Aorta (tissue), 5 donors: ENCODE measurements at regions not wholly inside any gene's neighbourhood (a gene's known extent, or its start where the extent isn't known, plus 50 kb on each side); places are given as distances from the start of the nearest gene placed in this dataset.
"Not testable (repeated sequence)": the region's sequence is repeated elsewhere in the genome, so short reads cannot be mapped to it uniquely, and the experiment has no call there.

ENCODE experiments used
- ATAC-seq: fragments of 200-7000 bp; cut with Tn5 transposase; one replicate; pipeline ENCODE4 v1.9.1; 2022; ENCODE audit warnings: moderate library complexity; ENCODE audit not compliant: low FRiP score
- DNase-seq, 2 donors: peaks; one replicate each; pipeline ENCODE4 v3.0.0-alpha.2; 2020
- H3K27ac ChIP-seq, 2 donors: one replicate each; pipeline ENCODE4 v1.5.1; 2013; ENCODE audit warnings: low read length in 2 of 2, mild to moderate bottlenecking in 2 of 2, moderate library complexity in 2 of 2, control low read depth in 1 of 2, inconsistent platforms in 1 of 2, low read depth in 1 of 2
- H3K27me3 ChIP-seq, 2 donors: one replicate each; pipeline ENCODE4 v1.6.1; 2013; ENCODE audit warnings: control low read depth in 1 of 2, low read length in 1 of 2, mild to moderate bottlenecking in 1 of 2, moderate library complexity in 1 of 2; ENCODE audit not compliant: insufficient read depth in 2 of 2, control insufficient read depth in 1 of 2
- H3K36me3 ChIP-seq, 2 donors: one replicate each; pipeline ENCODE4 v1.6.1; 2013; ENCODE audit warnings: control low read depth in 1 of 2, low read length in 1 of 2, mild to moderate bottlenecking in 1 of 2; ENCODE audit not compliant: insufficient read depth in 2 of 2, control insufficient read depth in 1 of 2
- H3K4me1 ChIP-seq, 2 donors: one replicate each; pipeline ENCODE4 v1.6.1; 2013; ENCODE audit warnings: low read length in 2 of 2, control low read depth in 1 of 2, mild to moderate bottlenecking in 1 of 2, moderate library complexity in 1 of 2; ENCODE audit not compliant: insufficient read depth in 2 of 2, control insufficient read depth in 1 of 2
- H3K4me3 ChIP-seq, 2 donors: one replicate each; pipeline ENCODE4 v1.5.1; 2013; ENCODE audit warnings: low read length in 2 of 2, control low read depth in 1 of 2, mild to moderate bottlenecking in 1 of 2
- H3K9me3 ChIP-seq: one replicate; pipeline ENCODE4 v1.6.1; 2013; ENCODE audit warnings: mild to moderate bottlenecking, low read length; ENCODE audit not compliant: control insufficient read depth
- WGBS, 2 donors: extraction: QIAGEN DNeasy Blood & Tissue Kit; methylation state at CpG; one replicate each; pipeline ENCODE4 v1.1.7; 2013; 5-methylcytosine and 5-hydroxymethylcytosine counted together
- intact Hi-C, 2 donors: fragments of 100-400 bp; cut with DNase I; formaldehyde crosslinking; loops; one replicate each; pipeline versions ENCODE4 v1.14.2 to v1.15.0; 2022
- donor health status: healthy with polysubstance abuse.
- donor health status: Bipolar disorder and iron deficiency.
- donor health status: DM: no; HTN: no; CAD: no.
- donor health status: DM: no; HTN: no; CAD: no.
- donor health status: DM: yes; HTN: yes; CAD: no.

GRCh38 chr2:185388226-185388625, 350.4 kb upstream of the FSIP2 start:
- Histone ChIP-seq H3K36me3 (no peaks in the 10 kb centered on the region), H3K27me3 (no peaks in the 10 kb centered on the region), H3K4me3 (no peak overlapping the region), H3K27ac (no peak overlapping the region), H3K9me3 (no peaks in the 10 kb centered on the region), H3K4me1 (no peaks in the 10 kb centered on the region)
- WGBS, 2 donors = 45 to 75% methylated on average over 2 of the region's 2 CpGs
- intact Hi-C loops = no loop called here
- DNase-seq = no peak
- no peak for ATAC-seq

DNA sequence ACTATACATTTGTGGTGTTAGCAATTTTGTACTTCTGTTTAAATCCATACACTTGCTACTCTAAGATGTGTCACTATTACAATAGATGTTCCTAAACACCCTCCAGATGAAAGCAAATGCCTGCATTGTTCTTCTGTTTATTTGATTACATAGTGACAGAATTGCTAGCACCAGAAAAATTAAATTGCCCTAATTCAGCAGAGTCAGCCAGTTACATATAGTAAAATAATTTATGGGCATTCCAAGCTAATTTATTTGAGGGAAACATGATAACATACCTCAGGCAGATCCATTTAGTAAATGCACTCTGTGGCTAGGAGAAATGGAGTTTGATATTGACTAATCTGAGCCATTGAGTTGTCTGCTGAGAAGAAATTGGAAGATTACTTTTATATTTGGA, 347.1 kb upstream of the FSIP2 start:
- intact Hi-C loops = no loop called here
- no peak for ATAC-seq

GRCh38 chr2:185393091-185393490, 345.5 kb upstream of the FSIP2 start:
- intact Hi-C loops = no loop called here
- Histone ChIP-seq H3K4me1 (no peaks in the 10 kb centered on the region), H3K9me3 (peaks cover 7% of the 10 kb centered on the region), H3K4me3 (no peak overlapping the region), H3K27me3 (no peaks in the 10 kb centered on the region), H3K27ac (no peak overlapping the region), H3K36me3 (no peaks in the 10 kb centered on the region)
- DNase-seq = no peak
- WGBS, 2 donors = 57 to 62% methylated on average over 5 of the region's 5 CpGs
- ATAC-seq = no peak

More for the DNA sequence above, 347.1 kb upstream of the FSIP2 start:
- Histone ChIP-seq H3K9me3 (peaks cover 2% of the 10 kb centered on the region), H3K27ac (no peak overlapping the region), H3K4me3 (no peak overlapping the region), H3K27me3 (no peaks in the 10 kb centered on the region), H3K36me3 (no peaks in the 10 kb centered on the region), H3K4me1 (no peaks in the 10 kb centered on the region)
- no peak for DNase-seq

DNA sequence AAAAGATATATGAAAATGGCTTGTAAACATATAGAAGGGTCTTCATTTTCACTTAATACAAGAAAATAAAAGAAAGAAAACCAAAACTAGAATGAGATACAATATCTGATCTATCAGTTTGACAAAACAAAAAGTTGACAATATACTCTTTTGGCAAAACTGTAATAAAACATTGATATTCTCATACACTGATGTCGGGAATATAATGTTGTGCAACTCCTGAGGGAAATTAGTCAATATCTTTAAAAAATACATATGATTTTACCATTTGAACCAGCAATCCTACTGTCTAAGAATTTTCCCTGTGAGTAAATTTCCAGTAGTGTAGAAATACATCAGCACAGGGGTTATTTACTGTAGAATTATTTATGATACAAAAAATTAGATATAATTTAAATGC, 336.1 kb upstream of the FSIP2 start:
- Histone ChIP-seq H3K9me3 (peaks cover 1% of the 10 kb centered on the region), H3K36me3 (no peaks in the 10 kb centered on the region), H3K4me3 (no peak overlapping the region), H3K4me1 (no peaks in the 10 kb centered on the region), H3K27ac (no peak overlapping the region), H3K27me3 (no peaks in the 10 kb centered on the region)
- 76 to 78% methylated on average over 1 of the region's 1 CpG for WGBS, 2 donors
- intact Hi-C loops = no loop called here
- ATAC-seq = no peak
- DNase-seq = no peak

DNA sequence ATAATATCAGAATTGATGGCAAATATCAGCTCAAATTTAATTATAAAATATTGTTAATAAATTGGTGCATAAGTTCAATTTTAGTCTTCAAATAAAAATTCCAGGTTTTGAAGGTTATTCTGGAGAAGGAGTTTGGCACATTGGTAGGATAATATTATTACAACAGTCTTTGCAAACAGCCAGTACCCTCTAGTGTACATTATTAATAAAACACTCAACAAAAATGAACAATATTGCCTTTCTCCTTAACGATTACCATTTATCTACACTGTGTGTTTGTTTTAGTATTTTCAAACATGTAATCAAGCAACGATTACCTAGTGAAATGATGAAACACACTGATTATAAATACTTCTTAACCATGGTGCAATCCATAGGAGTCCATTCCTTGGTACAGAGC, 334.0 kb upstream of the FSIP2 start:
- H3K4me1 ChIP-seq = no peaks in the 10 kb centered on the region
- DNase-seq = no peak
- intact Hi-C loops = no loop called here
- no peak overlapping the region for H3K27ac ChIP-seq
- 30 to 37% methylated on average over 2 of the region's 2 CpGs for WGBS, 2 donors
- no peak overlapping the region for H3K4me3 ChIP-seq
- H3K36me3 ChIP-seq = no peaks in the 10 kb centered on the region
- no peaks in the 10 kb centered on the region for H3K9me3 ChIP-seq
- no peak for ATAC-seq
- H3K27me3 ChIP-seq = no peaks in the 10 kb centered on the region

GRCh38 chr2:185417111-185417510, 321.5 kb upstream of the FSIP2 start:
- Histone ChIP-seq H3K4me1 (no peaks in the 10 kb centered on the region), H3K4me3 (no peak overlapping the region), H3K27ac (no peak overlapping the region), H3K27me3 (no peaks in the 10 kb centered on the region), H3K9me3 (no peaks in the 10 kb centered on the region), H3K36me3 (no peaks in the 10 kb centered on the region)
- no peak for DNase-seq
- no peak for ATAC-seq
- 90 to 92% methylated on average over 3 of the region's 3 CpGs for WGBS, 2 donors
- intact Hi-C loops = no loop called here

GRCh38 chr2:185417688-185418087, 320.9 kb upstream of the FSIP2 start:
- H3K27ac ChIP-seq = no peak overlapping the region
- no peak overlapping the region for H3K4me3 ChIP-seq
- no peaks in the 10 kb centered on the region for H3K4me1 ChIP-seq
- no peaks in the 10 kb centered on the region for H3K9me3 ChIP-seq
- no peaks in the 10 kb centered on the region for H3K27me3 ChIP-seq
- no peak for DNase-seq
- no peak for ATAC-seq
- intact Hi-C loops = no loop called here
- no peaks in the 10 kb centered on the region for H3K36me3 ChIP-seq

DNA sequence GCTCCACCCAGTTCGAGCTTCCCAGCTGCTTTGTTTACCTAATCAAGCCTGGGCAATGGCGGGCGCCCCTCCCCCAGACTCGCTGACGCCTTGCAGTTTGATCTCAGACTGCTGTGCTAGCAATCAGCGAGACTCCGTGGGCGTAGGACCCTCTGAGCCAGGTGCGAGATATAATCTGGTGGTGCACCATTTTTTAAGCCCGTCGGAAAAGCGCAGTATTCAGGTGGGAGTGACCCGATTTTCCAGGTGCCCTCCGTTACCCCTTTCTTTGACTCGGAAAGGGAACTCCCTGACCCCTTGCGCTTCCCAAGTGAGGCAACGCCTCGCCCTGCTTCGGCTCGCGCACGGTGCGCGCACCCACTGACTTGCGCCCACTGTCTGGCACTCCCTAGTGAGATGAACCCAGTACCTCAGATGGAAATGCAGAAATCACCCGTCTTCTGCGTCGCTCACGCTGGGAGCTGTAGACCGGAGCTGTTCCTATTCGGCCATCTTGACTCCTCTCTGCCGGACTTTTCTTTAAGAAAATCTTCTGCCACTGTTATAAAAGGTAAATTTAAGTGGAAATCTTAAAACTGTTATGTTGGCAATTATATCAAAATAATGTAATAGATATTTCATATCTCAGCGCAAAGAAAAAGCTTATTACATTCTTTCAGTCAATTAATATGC, 313.5 kb upstream of the FSIP2 start:
- DNase-seq, intact Hi-C loops, ATAC-seq, H3K27ac ChIP-seq, H3K4me1 ChIP-seq, H3K4me3 ChIP-seq, H3K36me3 ChIP-seq, H3K9me3 ChIP-seq, H3K27me3 ChIP-seq: not testable (repeated sequence)
- 61 to 77% methylated on average over 32 to 33 of the region's 33 CpGs for WGBS, 2 donors

DNA sequence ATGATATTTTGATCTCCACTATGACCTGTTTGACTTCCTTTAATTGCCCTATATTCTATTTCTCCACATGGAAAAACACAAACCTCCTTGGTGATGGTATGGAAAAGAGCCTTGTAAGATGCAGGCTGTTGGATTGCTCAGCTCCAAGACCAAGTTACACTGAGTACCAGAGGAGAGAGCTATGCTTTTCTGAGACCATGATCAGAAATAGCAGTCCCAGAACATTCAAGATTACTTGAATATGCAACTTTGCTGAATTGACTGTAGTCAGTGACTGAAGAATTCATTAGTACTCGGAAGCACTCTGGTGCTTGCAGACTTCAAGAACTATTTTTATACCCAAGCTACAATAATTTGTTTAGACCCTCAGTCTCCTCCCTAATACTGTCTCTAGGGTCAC, 310.6 kb upstream of the FSIP2 start:
- no peaks in the 10 kb centered on the region for H3K4me1 ChIP-seq
- no peaks in the 10 kb centered on the region for H3K36me3 ChIP-seq
- H3K27me3 ChIP-seq = no peaks in the 10 kb centered on the region
- DNase-seq (no peak), ATAC-seq (no peak)
- H3K4me3 ChIP-seq = no peak overlapping the region
- intact Hi-C loops = no loop called here
- 65 to 70% methylated on average over 1 of the region's 1 CpG for WGBS, 2 donors
- H3K27ac ChIP-seq = no peak overlapping the region
- no peaks in the 10 kb centered on the region for H3K9me3 ChIP-seq
